ENCODE measurements at regions not wholly inside any gene's neighbourhood (a gene's known extent, or its start where the extent isn't known, plus 50 kb on each side); places are given as distances from the start of the nearest gene placed in this dataset.

- TF ChIP-seq POLR2A (IDR thresholded peaks at IDR 0.05), result no peak
- TF ChIP-seq CTCF (IDR thresholded peaks at IDR 0.05), result no peak
These were observed 493.9 kb upstream of the KCNMB2 start for GRCh38 chr3:178042376-178042775.
